Gastroesophageal sphincter (tissue), 3 donors: ENCODE measurements at regions not wholly inside any gene's neighbourhood (a gene's known extent, or its start where the extent isn't known, plus 50 kb on each side); places are given as distances from the start of the nearest gene placed in this dataset.

Experiments used
- CTCF ChIP-seq, 4 experiments: fragments of 200-600 bp in 2 of 4; fragments of 450-650 bp in 2 of 4; sonication (generic) in 1 of 4; IDR thresholded peaks; one replicate each; pipeline ENCODE4 v1.5.1; 2017 to 2019; ENCODE audit warnings: antibody characterized with exemption in 4 of 4, mild to moderate bottlenecking in 2 of 4, moderate library complexity in 2 of 4
- POLR2A ChIP-seq, 2 donors: fragments of 450-650 bp; IDR thresholded peaks; one replicate each; pipeline ENCODE4 v1.6.1; 2017; ENCODE audit warnings: antibody characterized with exemption in 2 of 2, mild to moderate bottlenecking in 2 of 2, moderate library complexity in 1 of 2

GRCh38 chr5:53322257-53322656 is 158.2 kb upstream of the FST start:
- no peak for TF ChIP-seq POLR2A (IDR thresholded peaks at IDR 0.05)
- TF ChIP-seq CTCF (IDR thresholded peaks at IDR 0.05): no peak
